Ishikawa (cell line): ENCODE measurements at regions not wholly inside any gene's neighbourhood (a gene's known extent, or its start where the extent isn't known, plus 50 kb on each side); places are given as distances from the start of the nearest gene placed in this dataset.

ENCODE experiments used
- EP300 ChIP-seq: IDR thresholded peaks from 2 replicates; pipeline ENCODE4 v1.6.1; 2012; ENCODE audit warnings: borderline replicate concordance
- NFIC ChIP-seq: IDR thresholded peaks from 2 replicates; pipeline ENCODE4 v1.6.1; 2012
- RAD21 ChIP-seq: IDR thresholded peaks from 2 replicates; pipeline ENCODE4 v1.6.1; 2012; ENCODE audit warnings: low read depth
- TAF1 ChIP-seq: IDR thresholded peaks from 2 replicates; pipeline ENCODE4 v1.6.1; 2012; ENCODE audit warnings: low read depth, mild to moderate bottlenecking
- TF ChIP-seq, protein P1 (sequence below): IDR thresholded peaks from 2 replicates; pipeline ENCODE4 v1.6.1; 2012; ENCODE audit warnings: low read depth, mild to moderate bottlenecking

DNA sequence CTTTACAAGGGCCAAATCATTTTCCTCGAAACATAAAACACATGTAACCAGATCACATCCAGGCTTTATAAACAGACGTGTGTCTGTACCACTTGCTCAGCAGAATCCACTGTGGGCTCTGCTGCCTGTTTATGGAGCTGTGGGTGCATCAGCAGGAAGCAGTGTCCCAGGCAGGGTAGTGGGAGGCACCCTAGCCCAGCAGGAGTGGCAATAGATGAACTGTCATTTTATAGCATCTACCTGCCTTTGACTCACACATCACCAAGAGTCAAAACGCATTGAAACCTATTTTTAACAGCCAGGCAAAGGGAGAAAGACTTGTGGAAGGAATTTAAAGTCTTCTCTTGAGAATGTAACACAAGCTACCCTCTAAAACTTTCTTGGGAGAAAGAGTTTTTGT lies 169.1 kb upstream of the TENM3 start:
- TF ChIP-seq, protein P1, sequence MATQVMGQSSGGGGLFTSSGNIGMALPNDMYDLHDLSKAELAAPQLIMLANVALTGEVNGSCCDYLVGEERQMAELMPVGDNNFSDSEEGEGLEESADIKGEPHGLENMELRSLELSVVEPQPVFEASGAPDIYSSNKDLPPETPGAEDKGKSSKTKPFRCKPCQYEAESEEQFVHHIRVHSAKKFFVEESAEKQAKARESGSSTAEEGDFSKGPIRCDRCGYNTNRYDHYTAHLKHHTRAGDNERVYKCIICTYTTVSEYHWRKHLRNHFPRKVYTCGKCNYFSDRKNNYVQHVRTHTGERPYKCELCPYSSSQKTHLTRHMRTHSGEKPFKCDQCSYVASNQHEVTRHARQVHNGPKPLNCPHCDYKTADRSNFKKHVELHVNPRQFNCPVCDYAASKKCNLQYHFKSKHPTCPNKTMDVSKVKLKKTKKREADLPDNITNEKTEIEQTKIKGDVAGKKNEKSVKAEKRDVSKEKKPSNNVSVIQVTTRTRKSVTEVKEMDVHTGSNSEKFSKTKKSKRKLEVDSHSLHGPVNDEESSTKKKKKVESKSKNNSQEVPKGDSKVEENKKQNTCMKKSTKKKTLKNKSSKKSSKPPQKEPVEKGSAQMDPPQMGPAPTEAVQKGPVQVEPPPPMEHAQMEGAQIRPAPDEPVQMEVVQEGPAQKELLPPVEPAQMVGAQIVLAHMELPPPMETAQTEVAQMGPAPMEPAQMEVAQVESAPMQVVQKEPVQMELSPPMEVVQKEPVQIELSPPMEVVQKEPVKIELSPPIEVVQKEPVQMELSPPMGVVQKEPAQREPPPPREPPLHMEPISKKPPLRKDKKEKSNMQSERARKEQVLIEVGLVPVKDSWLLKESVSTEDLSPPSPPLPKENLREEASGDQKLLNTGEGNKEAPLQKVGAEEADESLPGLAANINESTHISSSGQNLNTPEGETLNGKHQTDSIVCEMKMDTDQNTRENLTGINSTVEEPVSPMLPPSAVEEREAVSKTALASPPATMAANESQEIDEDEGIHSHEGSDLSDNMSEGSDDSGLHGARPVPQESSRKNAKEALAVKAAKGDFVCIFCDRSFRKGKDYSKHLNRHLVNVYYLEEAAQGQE: no peak
- TF ChIP-seq EP300: peak; percentile 63; the same call in 1 of the 2 replicates
- TF ChIP-seq NFIC: no peak
- TF ChIP-seq TAF1: no peak
- TF ChIP-seq RAD21: no peak
